CD4-positive, alpha-beta memory T cell (primary cell): ENCODE measurements at regions not wholly inside any gene's neighbourhood (a gene's known extent, or its start where the extent isn't known, plus 50 kb on each side); places are given as distances from the start of the nearest gene placed in this dataset.
A peak's percentile ranks its signal among the peaks of the same experiment; 100 is the strongest.
"Not testable (repeated sequence)": the region's sequence is repeated elsewhere in the genome, so short reads cannot be mapped to it uniquely, and the experiment has no call there.

Source experiments
- CTCF ChIA-PET: fragments of 350-600 bp; sonication (Branson Sonifier 250); formaldehyde crosslinking; loops from one replicate; lab custom pipeline; 2021; ENCODE audit warnings: inconsistent platforms; ENCODE audit not compliant: partially characterized antibody; lab: Charles Lee
- POLR2A ChIA-PET: fragments of 350-600 bp; sonication (Branson Sonifier 250); formaldehyde crosslinking; loops from one replicate; lab custom pipeline; 2021; ENCODE audit not compliant: partially characterized antibody; lab: Charles Lee
- DNase-seq, 5 donors: peaks; one replicate each; pipeline versions ENCODE4 v3.0.0 to v3.0.0-alpha.2; 2020 to 2022; ENCODE audit warnings: mixed read lengths in 1 of 5
- H3K27ac ChIP-seq: one replicate; pipeline ENCODE4 v1.7.0; 2013; ENCODE audit warnings: low read depth, low read length
- H3K27me3 ChIP-seq: 2 replicates; pipeline ENCODE4 v1.7.0; 2013; ENCODE audit warnings: mild to moderate bottlenecking, low read length, moderate library complexity; ENCODE audit not compliant: insufficient read depth
- H3K36me3 ChIP-seq: 2 replicates; pipeline ENCODE4 v1.7.0; 2013; ENCODE audit warnings: mild to moderate bottlenecking, low read length, moderate library complexity; ENCODE audit not compliant: insufficient read depth
- H3K4me1 ChIP-seq: 2 replicates; pipeline ENCODE4 v1.7.0; 2013; ENCODE audit warnings: mild to moderate bottlenecking, low read length, moderate library complexity; ENCODE audit not compliant: insufficient read depth
- H3K4me3 ChIP-seq, 2 donors: one replicate each; pipeline ENCODE4 v1.7.0; 2013; ENCODE audit warnings: low read length in 2 of 2, mild to moderate bottlenecking in 1 of 2
- H3K9me3 ChIP-seq, 2 donors: one replicate each; pipeline ENCODE4 v1.7.0; 2013; ENCODE audit warnings: low read length in 2 of 2, control low read depth in 1 of 2; ENCODE audit not compliant: control insufficient read depth in 1 of 2
- H3K27ac Mint-ChIP-seq, 7 donors: one replicate each; pipeline ENCODE4 v1.8.0; 2020 to 2021; ENCODE audit warnings: mixed read lengths in 7 of 7, mild to moderate bottlenecking in 6 of 7, inconsistent platforms in 3 of 7, moderate library complexity in 3 of 7
- H3K27me3 Mint-ChIP-seq, 2 donors: one replicate each; pipeline ENCODE4 v1.8.0; 2020 to 2021; ENCODE audit warnings: mixed read lengths in 2 of 2
- H3K36me3 Mint-ChIP-seq, 2 donors: one replicate each; pipeline ENCODE4 v1.8.0; 2020 to 2021; ENCODE audit warnings: mixed read lengths in 2 of 2, inconsistent platforms in 1 of 2, mild to moderate bottlenecking in 1 of 2
- H3K4me1 Mint-ChIP-seq, 4 donors: one replicate each; pipeline ENCODE4 v1.8.0; 2020 to 2021; ENCODE audit warnings: mixed read lengths in 4 of 4, mild to moderate bottlenecking in 1 of 4
- H3K4me3 Mint-ChIP-seq, 8 donors: one replicate each; pipeline ENCODE4 v1.8.0; 2020 to 2021; ENCODE audit warnings: mixed read lengths in 8 of 8, mild to moderate bottlenecking in 7 of 8, moderate library complexity in 6 of 8, inconsistent platforms in 3 of 8
- H3K9me3 Mint-ChIP-seq, 8 donors: one replicate each; pipeline ENCODE4 v1.8.0; 2020 to 2021; ENCODE audit warnings: mixed read lengths in 8 of 8, mild to moderate bottlenecking in 5 of 8, inconsistent platforms in 3 of 8, moderate library complexity in 1 of 8
- intact Hi-C: fragments of 100-400 bp; cut with micrococcal nuclease; formaldehyde crosslinking; loops from one replicate; pipeline ENCODE4 v1.15.1; 2023

DNA sequence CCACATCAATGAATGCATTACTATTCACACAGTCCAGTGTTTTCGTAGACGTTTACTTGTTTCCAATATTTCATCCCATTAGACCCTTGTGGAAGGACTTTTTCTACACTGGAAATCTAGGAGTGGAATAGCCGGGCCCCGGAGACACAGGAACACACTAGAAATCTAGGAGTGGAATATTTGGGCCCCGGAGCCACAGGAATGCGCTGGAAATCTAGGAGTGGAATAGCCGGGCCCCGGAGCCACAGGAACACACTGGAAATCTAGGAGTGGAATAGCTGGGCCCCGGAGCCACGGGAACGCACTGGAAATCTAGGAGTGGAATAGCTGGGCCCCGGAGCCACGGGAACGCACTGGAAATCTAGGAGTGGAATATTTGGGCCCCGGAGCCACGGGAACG, 322.6 kb downstream of the THBS2 start:
- H3K27me3 Mint-ChIP-seq, intact Hi-C loops, H3K4me1 Mint-ChIP-seq, H3K27ac ChIP-seq, POLR2A ChIA-PET, H3K4me3 Mint-ChIP-seq, CTCF ChIA-PET, H3K27ac Mint-ChIP-seq, H3K4me3 ChIP-seq, H3K4me1 ChIP-seq, H3K9me3 ChIP-seq, H3K27me3 ChIP-seq, H3K36me3 Mint-ChIP-seq, H3K9me3 Mint-ChIP-seq, H3K36me3 ChIP-seq, DNase-seq: not testable (repeated sequence)

DNA sequence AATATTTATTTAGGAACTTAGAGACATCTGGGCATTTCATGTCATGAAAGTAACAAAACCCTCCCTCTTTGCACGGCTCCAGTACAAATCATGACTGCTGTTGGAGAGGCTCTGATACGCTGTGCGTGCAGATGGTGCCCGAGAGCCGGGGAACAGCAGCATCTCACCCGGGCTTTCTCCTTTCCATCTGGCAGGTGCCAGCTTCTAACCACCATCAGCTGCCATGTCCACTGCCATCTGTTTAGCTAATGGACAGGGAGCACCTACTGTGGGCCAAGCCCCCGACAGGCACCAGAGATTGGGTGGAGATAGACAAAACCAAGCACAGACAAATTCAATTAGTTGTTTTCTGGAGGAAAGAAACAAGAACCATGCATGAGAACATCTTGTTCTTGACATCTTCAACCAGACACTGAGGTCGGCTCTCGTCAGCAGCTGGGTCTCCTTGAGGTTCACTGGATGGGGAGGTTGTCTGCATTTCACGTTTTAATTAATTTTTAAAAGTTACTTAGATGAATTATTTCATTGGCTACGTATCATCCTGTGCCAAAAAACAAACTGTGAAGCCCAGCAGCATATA, 323.7 kb downstream of the THBS2 start:
- Histone ChIP-seq H3K4me3 (no peak overlapping the region), H3K27ac (no peak overlapping the region), H3K36me3 (no peaks in the 10 kb centered on the region), H3K27me3 (peaks cover 4% of the 10 kb centered on the region), H3K9me3 (no peaks in the 10 kb centered on the region), H3K4me1 (no peaks in the 10 kb centered on the region)
- intact Hi-C loops = no loop called here
- POLR2A ChIA-PET = no interaction called here
- H3K9me3 Mint-ChIP-seq = peaks cover 0 to 2% (median 0%) of the 10 kb centered on the region in 8 donors
- H3K27ac Mint-ChIP-seq = no peak overlapping the region
- H3K27me3 Mint-ChIP-seq = peaks cover 4 to 12% of the 10 kb centered on the region in 2 donors
- no peaks in the 10 kb centered on the region for H3K4me1 Mint-ChIP-seq
- H3K4me3 Mint-ChIP-seq = no peak overlapping the region
- no peak for DNase-seq
- CTCF ChIA-PET = no interaction called here
- no peaks in the 10 kb centered on the region for H3K36me3 Mint-ChIP-seq

DNA sequence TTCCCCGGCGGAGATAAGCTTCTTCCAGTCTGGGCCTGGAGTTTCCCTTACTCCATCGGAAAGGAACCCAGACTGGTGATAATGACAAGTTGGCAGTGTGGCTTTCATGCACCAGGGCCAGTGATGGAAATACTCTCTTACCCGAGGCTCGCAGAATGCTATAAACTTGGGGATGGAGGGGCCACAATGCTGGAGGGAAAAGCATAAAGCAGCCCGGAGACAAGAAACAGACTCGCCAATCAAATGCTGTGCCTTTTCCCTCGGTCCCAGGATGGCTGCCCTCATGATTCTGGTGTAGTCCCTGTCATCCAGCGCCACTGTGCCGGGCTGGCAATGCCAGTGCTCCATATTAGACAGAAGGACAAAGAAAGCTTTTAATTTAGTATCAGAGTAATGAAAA, 325.6 kb downstream of the THBS2 start:
- no peak overlapping the region for H3K27ac Mint-ChIP-seq
- Histone ChIP-seq H3K27ac (no peak overlapping the region), H3K36me3 (no peaks in the 10 kb centered on the region), H3K27me3 (peaks cover 4% of the 10 kb centered on the region), H3K4me3 (no peak overlapping the region), H3K9me3 (no peaks in the 10 kb centered on the region), H3K4me1 (no peaks in the 10 kb centered on the region)
- H3K36me3 Mint-ChIP-seq = no peaks in the 10 kb centered on the region
- no peaks in the 10 kb centered on the region for H3K4me1 Mint-ChIP-seq
- intact Hi-C loops = no loop called here
- CTCF ChIA-PET = no interaction called here
- POLR2A ChIA-PET = no interaction called here
- peaks cover 0 to 2% (median 0%) of the 10 kb centered on the region in 8 donors for H3K9me3 Mint-ChIP-seq
- H3K4me3 Mint-ChIP-seq = no peak overlapping the region
- no peak for DNase-seq
- H3K27me3 Mint-ChIP-seq = peaks cover 0 to 13% of the 10 kb centered on the region in 2 donors

DNA sequence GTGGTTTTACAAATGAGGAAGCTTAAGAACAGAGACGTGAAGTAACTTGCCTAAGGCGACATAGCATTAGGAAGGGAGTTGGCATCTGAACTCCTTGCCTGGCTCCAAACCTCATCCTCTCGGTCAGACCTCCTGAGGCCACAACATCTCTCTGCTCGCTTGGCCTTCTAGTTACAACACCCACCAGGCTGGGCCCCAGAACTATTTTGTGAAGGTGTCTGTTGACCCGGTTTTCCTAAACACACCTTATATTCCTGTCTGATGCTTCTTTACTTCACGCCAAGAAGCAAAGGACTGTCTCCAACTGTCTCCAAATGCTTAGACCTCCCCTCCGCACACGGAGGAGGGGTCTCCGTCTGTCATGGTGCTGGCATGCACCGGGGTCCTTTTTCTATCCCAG, 326.6 kb downstream of the THBS2 start:
- Histone ChIP-seq H3K9me3 (no peaks in the 10 kb centered on the region), H3K27ac (no peak overlapping the region), H3K4me1 (no peaks in the 10 kb centered on the region), H3K4me3 (no peak overlapping the region), H3K27me3 (peaks cover 4% of the 10 kb centered on the region), H3K36me3 (no peaks in the 10 kb centered on the region)
- no peak overlapping the region for H3K4me3 Mint-ChIP-seq
- no peaks in the 10 kb centered on the region for H3K36me3 Mint-ChIP-seq
- H3K9me3 Mint-ChIP-seq = peaks cover 0 to 2% (median 0%) of the 10 kb centered on the region in 8 donors
- CTCF ChIA-PET = no interaction called here
- peaks cover 0 to 13% of the 10 kb centered on the region in 2 donors for H3K27me3 Mint-ChIP-seq
- no peaks in the 10 kb centered on the region for H3K4me1 Mint-ChIP-seq
- POLR2A ChIA-PET = no interaction called here
- intact Hi-C loops = no loop called here
- DNase-seq = no peak
- H3K27ac Mint-ChIP-seq = no peak overlapping the region

DNA sequence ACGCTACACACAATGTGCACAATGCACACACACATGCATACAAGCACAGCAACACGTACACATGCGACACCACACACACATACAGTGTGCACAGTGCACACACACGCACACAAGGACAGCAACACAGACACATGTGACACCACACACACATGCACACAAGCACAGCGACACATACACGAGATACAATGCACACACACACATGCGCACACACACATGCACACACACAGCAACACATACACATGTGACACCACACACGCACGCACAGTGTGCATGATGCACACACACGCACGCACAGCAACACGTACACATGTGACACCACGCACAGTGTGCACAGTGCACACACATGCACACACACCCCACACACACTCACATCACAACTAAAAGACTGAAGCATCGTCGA, 327.3 kb downstream of the THBS2 start:
- Histone ChIP-seq H3K27ac (no peak overlapping the region), H3K9me3 (no peaks in the 10 kb centered on the region), H3K36me3 (no peaks in the 10 kb centered on the region), H3K27me3 (peaks cover 4% of the 10 kb centered on the region), H3K4me3 (no peak overlapping the region), H3K4me1 (no peaks in the 10 kb centered on the region)
- no peak for DNase-seq
- intact Hi-C loops = no loop called here
- H3K27ac Mint-ChIP-seq = no peak overlapping the region
- H3K9me3 Mint-ChIP-seq = peaks cover 0 to 2% (median 0%) of the 10 kb centered on the region in 8 donors
- no peaks in the 10 kb centered on the region for H3K36me3 Mint-ChIP-seq
- CTCF ChIA-PET = no interaction called here
- H3K4me1 Mint-ChIP-seq = no peaks in the 10 kb centered on the region
- H3K4me3 Mint-ChIP-seq = no peak overlapping the region
- peaks cover 0 to 13% of the 10 kb centered on the region in 2 donors for H3K27me3 Mint-ChIP-seq
- POLR2A ChIA-PET = no interaction called here

DNA sequence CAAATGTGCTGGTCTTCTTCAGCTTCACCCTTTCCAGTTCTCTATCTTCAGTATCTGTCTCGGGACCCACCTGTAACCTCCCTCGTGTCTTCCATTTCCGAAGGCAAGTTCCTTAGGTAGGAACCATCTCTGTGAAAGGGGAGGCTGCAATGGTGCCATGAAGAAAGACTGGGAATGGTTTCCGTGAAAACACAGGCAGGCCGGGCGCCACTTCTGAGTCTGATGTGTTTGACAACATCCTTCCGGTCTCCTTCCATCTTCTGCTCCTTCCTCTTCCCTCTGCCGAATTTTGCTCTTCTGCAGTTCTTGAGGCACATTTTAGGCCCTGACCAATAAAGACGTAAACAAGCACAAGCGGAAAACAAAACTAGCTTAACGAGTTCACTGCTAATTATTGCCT, 328.0 kb downstream of the THBS2 start:
- intact Hi-C loops = no loop called here
- Mint-ChIP-seq H3K36me3 (no peaks in the 10 kb centered on the region), H3K9me3 (peaks cover 0 to 2% (median 0%) of the 10 kb centered on the region in 8 donors), H3K27ac (no peak overlapping the region), H3K27me3 (peaks cover 0 to 13% of the 10 kb centered on the region in 2 donors), H3K4me3 (no peak overlapping the region), H3K4me1 (no peaks in the 10 kb centered on the region)
- no peaks in the 10 kb centered on the region for H3K4me1 ChIP-seq
- ChIA-PET POLR2A (no interaction called here), CTCF (no interaction called here)
- no peaks in the 10 kb centered on the region for H3K36me3 ChIP-seq
- H3K27me3 ChIP-seq = peaks cover 4% of the 10 kb centered on the region
- H3K4me3 ChIP-seq = no peak overlapping the region
- no peak for DNase-seq
- H3K27ac ChIP-seq = no peak overlapping the region
- H3K9me3 ChIP-seq = no peaks in the 10 kb centered on the region

DNA sequence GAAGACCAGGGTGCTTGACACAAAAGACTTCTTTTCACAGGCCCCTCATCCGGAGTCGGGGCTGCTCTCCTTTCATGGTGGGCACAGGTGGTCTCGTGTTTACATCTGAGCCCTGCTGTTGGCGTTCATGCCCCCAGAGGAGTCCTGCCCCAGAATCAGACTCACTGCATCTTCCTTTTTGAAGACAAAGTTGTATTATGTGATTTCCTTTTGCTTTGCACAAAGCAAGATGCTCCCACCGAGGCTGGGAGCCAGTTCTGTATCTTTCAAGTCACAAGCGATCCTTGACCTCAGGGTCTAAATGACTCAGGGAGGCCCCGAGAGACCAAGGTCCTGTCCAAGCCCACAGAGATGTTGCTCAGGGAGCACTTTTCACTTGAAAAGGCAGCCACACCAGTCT, 330.5 kb downstream of the THBS2 start:
- H3K36me3 Mint-ChIP-seq = no peaks in the 10 kb centered on the region
- ChIA-PET CTCF (no interaction called here), POLR2A (no interaction called here)
- peak overlapping the region in 1 of 7 donors; percentile 38 for H3K27ac Mint-ChIP-seq
- Histone ChIP-seq H3K27me3 (peaks cover 4% of the 10 kb centered on the region), H3K36me3 (no peaks in the 10 kb centered on the region), H3K4me3 (no peak overlapping the region), H3K4me1 (no peaks in the 10 kb centered on the region), H3K27ac (no peak overlapping the region), H3K9me3 (no peaks in the 10 kb centered on the region)
- DNase-seq = no peak
- peaks cover 0 to 2% (median 0%) of the 10 kb centered on the region in 8 donors for H3K9me3 Mint-ChIP-seq
- no peak overlapping the region for H3K4me3 Mint-ChIP-seq
- intact Hi-C loops = no loop called here
- H3K4me1 Mint-ChIP-seq = no peaks in the 10 kb centered on the region
- peaks cover 0 to 11% of the 10 kb centered on the region in 2 donors for H3K27me3 Mint-ChIP-seq

DNA sequence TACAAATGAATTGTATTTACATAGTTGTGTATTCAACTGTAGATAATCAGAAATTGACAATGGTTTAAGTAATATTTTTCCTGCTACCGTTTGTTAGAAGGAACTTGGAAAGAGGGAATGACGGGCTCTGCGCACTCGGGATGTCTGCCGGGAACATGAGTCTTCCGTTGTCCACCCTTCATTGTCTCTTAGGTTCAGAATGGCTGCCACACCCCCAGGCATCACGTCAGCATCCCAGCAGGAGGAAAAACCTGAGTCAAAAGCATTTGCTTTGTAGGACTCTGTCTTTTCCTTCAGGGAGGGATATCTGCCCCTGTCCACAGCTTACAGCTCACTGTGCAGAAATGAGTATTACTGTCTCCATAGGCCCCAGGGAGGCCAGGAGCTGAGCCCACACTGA, 331.2 kb downstream of the THBS2 start:
- Mint-ChIP-seq H3K4me3 (no peak overlapping the region), H3K4me1 (no peaks in the 10 kb centered on the region), H3K27me3 (peaks cover 0 to 8% of the 10 kb centered on the region in 2 donors), H3K27ac (no peak overlapping the region), H3K36me3 (no peaks in the 10 kb centered on the region), H3K9me3 (peaks cover 0 to 2% (median 0%) of the 10 kb centered on the region in 8 donors)
- no peak for DNase-seq
- no peak overlapping the region for H3K4me3 ChIP-seq
- no peak overlapping the region for H3K27ac ChIP-seq
- peaks cover 4% of the 10 kb centered on the region for H3K27me3 ChIP-seq
- intact Hi-C loops = no loop called here
- no peaks in the 10 kb centered on the region for H3K36me3 ChIP-seq
- ChIA-PET POLR2A (no interaction called here), CTCF (no interaction called here)
- no peaks in the 10 kb centered on the region for H3K4me1 ChIP-seq
- no peaks in the 10 kb centered on the region for H3K9me3 ChIP-seq
